ENCODE measurements at regions not wholly inside any gene's neighbourhood (a gene's known extent, or its start where the extent isn't known, plus 50 kb on each side); places are given as distances from the start of the nearest gene placed in this dataset.
"Not testable (repeated sequence)": the region's sequence is repeated elsewhere in the genome, so short reads cannot be mapped to it uniquely, and the experiment has no call there.

DNA sequence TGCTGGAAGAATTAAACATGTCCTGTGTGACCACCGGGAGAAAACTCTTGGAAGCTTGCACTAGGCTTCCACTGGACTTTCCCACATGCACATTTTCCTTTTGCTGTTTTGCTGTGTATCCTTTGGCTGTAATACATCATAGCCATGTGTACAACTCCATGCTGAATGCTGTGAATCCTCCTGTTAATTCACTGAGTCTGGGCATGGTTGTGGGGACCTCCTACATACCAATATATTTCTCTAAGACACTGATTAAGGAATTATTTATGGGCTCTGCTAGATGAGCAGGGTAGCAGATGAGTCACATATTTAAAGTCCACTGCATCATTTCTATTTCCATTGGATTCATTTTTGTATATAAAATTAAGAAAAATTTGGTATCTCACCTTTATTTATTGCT lies 220.1 kb downstream of the CYLC2 start:
- Histone ChIP-seq H2AFZ (no peak overlapping the region), H3K27ac (no peak overlapping the region), H3K4me1 (replicated peaks; ENCODE audit: insufficient read depth) (no peaks in the 10 kb centered on the region), H3K36me3 (ENCODE audit: low read depth) (no peaks in the 10 kb centered on the region), H3K4me2 (no peak overlapping the region), H3K9me3 (ENCODE audit: insufficient read depth, low read depth) (no peaks in the 10 kb centered on the region), H3K27me3 (ENCODE audit: insufficient read depth, low read depth) (no peaks in the 10 kb centered on the region), H4K20me1 (ENCODE audit: insufficient read depth) (no peaks in the 10 kb centered on the region), H3F3A (ENCODE audit: insufficient read depth, low read depth) (no peaks in the 10 kb centered on the region), H3K79me2 (ENCODE audit: low read depth) (no peaks in the 10 kb centered on the region), H3K4me3 (no peak overlapping the region), H3K9me2 (ENCODE audit: insufficient read depth) (no peaks in the 10 kb centered on the region)
- CTCF ChIA-PET = no interaction called here
- no TSS peak for BruUV-seq (replicated peaks)
- TF ChIP-seq, protein P1, sequence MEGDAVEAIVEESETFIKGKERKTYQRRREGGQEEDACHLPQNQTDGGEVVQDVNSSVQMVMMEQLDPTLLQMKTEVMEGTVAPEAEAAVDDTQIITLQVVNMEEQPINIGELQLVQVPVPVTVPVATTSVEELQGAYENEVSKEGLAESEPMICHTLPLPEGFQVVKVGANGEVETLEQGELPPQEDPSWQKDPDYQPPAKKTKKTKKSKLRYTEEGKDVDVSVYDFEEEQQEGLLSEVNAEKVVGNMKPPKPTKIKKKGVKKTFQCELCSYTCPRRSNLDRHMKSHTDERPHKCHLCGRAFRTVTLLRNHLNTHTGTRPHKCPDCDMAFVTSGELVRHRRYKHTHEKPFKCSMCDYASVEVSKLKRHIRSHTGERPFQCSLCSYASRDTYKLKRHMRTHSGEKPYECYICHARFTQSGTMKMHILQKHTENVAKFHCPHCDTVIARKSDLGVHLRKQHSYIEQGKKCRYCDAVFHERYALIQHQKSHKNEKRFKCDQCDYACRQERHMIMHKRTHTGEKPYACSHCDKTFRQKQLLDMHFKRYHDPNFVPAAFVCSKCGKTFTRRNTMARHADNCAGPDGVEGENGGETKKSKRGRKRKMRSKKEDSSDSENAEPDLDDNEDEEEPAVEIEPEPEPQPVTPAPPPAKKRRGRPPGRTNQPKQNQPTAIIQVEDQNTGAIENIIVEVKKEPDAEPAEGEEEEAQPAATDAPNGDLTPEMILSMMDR (conservative IDR thresholded peaks at IDR 0.05) = no peak
- no peak for TF ChIP-seq EZH2 (IDR thresholded peaks at IDR 0.05; ENCODE audit: low read depth)
- intact Hi-C loops (cut with micrococcal nuclease; ENCODE audit: unreplicated experiment) = no loop called here
- POLR2A ChIA-PET (ENCODE audit: unreplicated experiment) = no interaction called here
- DNase-seq = no peak

DNA sequence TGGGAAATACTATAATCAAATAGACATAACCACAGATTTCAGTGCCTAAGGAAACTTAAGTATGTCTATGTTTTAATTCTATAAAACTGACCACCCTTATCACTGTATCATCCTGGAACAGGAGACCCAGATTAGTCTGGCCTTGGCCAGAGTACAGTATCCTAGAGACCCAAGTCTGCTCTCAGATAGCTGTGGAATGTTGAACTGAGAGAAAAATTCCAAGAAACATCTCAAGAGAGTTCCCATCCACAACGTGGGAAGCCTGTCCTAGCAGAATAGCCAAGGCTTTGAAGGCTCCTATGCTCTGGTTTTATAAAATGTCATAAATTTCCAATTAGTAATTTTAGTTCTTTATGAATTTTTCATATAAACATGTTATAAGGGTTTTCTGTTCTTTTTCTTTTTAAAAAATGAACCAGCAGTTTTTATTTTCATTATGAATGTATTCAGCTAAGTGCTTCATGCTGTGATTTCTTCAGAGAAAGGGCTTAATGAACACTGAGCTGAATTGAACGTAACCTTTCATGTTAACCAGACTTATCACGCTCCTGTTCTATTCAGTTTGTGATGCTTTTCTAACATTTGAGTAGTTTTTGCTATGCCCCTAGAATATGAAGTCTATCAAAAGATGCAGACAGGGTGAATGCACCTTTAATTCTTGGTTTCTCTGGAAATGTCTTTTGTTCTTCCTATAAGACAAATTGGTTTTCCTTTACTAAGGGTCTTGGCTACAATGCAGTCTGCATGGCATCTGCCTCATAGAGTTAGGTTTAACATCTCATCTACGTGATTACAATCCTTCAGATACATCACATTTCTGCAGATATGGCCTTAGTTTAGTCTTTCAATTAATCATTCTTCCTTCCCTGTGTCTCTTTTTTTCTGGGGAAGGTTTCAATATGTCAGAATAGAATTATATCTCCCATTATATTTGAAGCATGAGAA lies 230.8 kb downstream of the CYLC2 start:
- H3K27ac ChIP-seq = no peak overlapping the region
- no peaks in the 10 kb centered on the region; the same call in 1 of the 2 replicates for H3K9me2 ChIP-seq (ENCODE audit: insufficient read depth)
- intact Hi-C loops (cut with micrococcal nuclease; ENCODE audit: unreplicated experiment) = no loop called here
- no peaks in the 10 kb centered on the region for H3K27me3 ChIP-seq (ENCODE audit: insufficient read depth, low read depth)
- no peaks in the 10 kb centered on the region for H4K20me1 ChIP-seq (ENCODE audit: insufficient read depth)
- no peaks in the 10 kb centered on the region for H3K79me2 ChIP-seq (ENCODE audit: low read depth)
- H3K4me2 ChIP-seq = no peak overlapping the region
- no peak overlapping the region for H2AFZ ChIP-seq
- H3K36me3 ChIP-seq (ENCODE audit: low read depth) = no peaks in the 10 kb centered on the region
- no peak for DNase-seq
- TF ChIP-seq, protein P1 (conservative IDR thresholded peaks at IDR 0.05) = no peak
- no peak for TF ChIP-seq EZH2 (IDR thresholded peaks at IDR 0.05; ENCODE audit: low read depth)
- H3K4me1 ChIP-seq (replicated peaks; ENCODE audit: insufficient read depth) = no peaks in the 10 kb centered on the region
- H3K4me3 ChIP-seq = no peak overlapping the region
- H3F3A ChIP-seq (ENCODE audit: insufficient read depth, low read depth) = no peaks in the 10 kb centered on the region
- ChIA-PET CTCF (no interaction called here), POLR2A (ENCODE audit: unreplicated experiment) (no interaction called here)
- no TSS peak for BruUV-seq (replicated peaks)
- H3K9me3 ChIP-seq (ENCODE audit: insufficient read depth, low read depth) = no peaks in the 10 kb centered on the region

DNA sequence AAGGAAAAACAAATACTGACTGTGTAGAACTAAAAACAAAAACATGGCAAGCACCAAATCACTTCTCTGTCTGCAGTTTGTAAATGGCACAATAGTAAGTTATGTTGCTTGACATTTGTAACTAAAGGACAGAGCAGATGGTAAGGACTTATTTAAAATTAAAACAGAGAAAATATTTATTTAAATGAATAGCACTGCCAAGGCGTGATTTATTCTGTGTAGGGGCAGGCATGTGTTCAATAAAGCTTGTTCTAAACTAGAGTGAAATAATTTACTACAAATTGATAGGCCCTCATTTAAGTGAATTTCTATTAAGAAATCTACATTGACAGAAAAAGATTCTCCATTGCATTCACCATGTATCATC lies 231.5 kb downstream of the CYLC2 start:
- DNase-seq = no peak
- Histone ChIP-seq H3K4me1 (replicated peaks; ENCODE audit: insufficient read depth) (no peaks in the 10 kb centered on the region), H3K4me3 (no peak overlapping the region), H3F3A (ENCODE audit: insufficient read depth, low read depth) (no peaks in the 10 kb centered on the region), H3K9me3 (ENCODE audit: insufficient read depth, low read depth) (no peaks in the 10 kb centered on the region), H4K20me1 (ENCODE audit: insufficient read depth) (no peaks in the 10 kb centered on the region), H3K27me3 (ENCODE audit: insufficient read depth, low read depth) (no peaks in the 10 kb centered on the region), H2AFZ (no peak overlapping the region), H3K9me2 (ENCODE audit: insufficient read depth) (no peaks in the 10 kb centered on the region; the same call in 1 of the 2 replicates), H3K79me2 (ENCODE audit: low read depth) (no peaks in the 10 kb centered on the region), H3K36me3 (ENCODE audit: low read depth) (no peaks in the 10 kb centered on the region), H3K27ac (no peak overlapping the region), H3K4me2 (no peak overlapping the region)
- intact Hi-C loops (cut with micrococcal nuclease; ENCODE audit: unreplicated experiment) = no loop called here
- CTCF ChIA-PET = no interaction called here
- no TSS peak for BruUV-seq (replicated peaks)
- TF ChIP-seq, protein P1 (conservative IDR thresholded peaks at IDR 0.05) = no peak
- no peak for TF ChIP-seq EZH2 (IDR thresholded peaks at IDR 0.05; ENCODE audit: low read depth)
- POLR2A ChIA-PET (ENCODE audit: unreplicated experiment) = no interaction called here

DNA sequence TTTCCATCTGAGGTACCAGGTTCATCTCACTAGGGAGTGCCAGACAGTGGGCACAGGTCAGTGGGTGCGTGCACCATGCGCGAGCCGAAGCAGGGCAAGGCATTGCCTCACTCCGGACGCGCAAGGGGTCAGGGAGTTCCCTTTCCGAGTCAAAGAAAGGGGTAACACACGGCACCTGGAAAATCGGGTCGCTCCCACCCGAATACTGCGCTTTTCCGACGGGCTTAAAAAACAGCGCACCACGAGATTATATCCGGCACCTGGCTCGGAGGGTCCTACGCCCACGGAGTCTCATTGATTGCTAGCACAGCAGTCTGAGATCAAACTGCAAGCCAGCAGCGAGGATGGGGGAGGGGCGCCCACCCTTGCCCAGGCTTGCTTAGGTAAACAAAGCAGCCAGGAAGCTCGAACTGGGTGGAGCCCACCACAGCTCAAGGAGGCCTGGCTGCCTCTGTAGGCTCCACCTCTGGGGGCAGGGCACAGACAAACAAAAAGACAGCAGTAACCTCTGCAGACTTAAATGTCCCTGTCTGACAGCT lies 242.5 kb downstream of the CYLC2 start:
- H3K4me3 ChIP-seq; H3K4me1 ChIP-seq (replicated peaks; ENCODE audit: insufficient read depth); DNase-seq; H3F3A ChIP-seq (ENCODE audit: insufficient read depth, low read depth); H3K9me2 ChIP-seq (ENCODE audit: insufficient read depth); H3K9me3 ChIP-seq (ENCODE audit: insufficient read depth, low read depth); CTCF ChIA-PET; POLR2A ChIA-PET (ENCODE audit: unreplicated experiment); H3K27me3 ChIP-seq (ENCODE audit: insufficient read depth, low read depth); intact Hi-C loops (cut with micrococcal nuclease; ENCODE audit: unreplicated experiment); H3K36me3 ChIP-seq (ENCODE audit: low read depth); BruUV-seq (replicated peaks); H4K20me1 ChIP-seq (ENCODE audit: insufficient read depth); H2AFZ ChIP-seq; H3K79me2 ChIP-seq (ENCODE audit: low read depth); H3K27ac ChIP-seq; H3K4me2 ChIP-seq: not testable (repeated sequence)

Data from PC-9 (cell line).